ENCODE measurements at regions not wholly inside any gene's neighbourhood (a gene's known extent, or its start where the extent isn't known, plus 50 kb on each side); places are given as distances from the start of the nearest gene placed in this dataset.

DNA sequence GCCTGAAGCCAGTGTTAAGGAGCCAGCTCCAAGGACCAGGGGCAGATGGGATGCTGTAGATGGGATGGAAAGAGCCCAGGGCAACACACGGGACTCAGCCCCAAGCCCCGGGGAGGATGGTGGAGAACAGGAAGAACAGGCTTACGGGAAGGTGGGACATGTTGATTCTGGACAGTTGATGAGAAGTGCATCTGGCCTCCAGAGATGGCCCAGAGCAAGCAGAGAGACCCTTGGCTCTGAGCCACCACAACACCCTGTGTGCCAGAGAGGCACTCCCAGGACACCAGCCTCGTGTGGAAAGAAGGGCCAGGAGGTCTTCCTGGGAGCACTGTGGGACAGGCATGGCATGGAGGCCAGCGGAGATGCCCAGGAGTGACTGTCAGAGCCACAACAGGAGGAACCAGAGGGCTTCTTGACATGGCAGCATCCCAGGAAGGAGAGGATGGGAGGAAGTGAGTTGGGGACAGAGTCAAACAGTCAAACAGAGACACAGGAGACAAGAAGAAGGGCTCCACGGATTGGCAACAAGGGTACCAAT is 156.3 kb upstream of the MVB12B start:
- Mint-ChIP-seq H3K36me3 (ENCODE audit: insufficient read depth, unreplicated experiment) (no peaks in the 10 kb centered on the region), H3K27ac (ENCODE audit: unreplicated experiment) (no peak overlapping the region), H3K4me3 (ENCODE audit: low read depth, unreplicated experiment) (no peak overlapping the region), H3K27me3 (ENCODE audit: unreplicated experiment) (peaks cover 60% of the 10 kb centered on the region), H3K4me1 (ENCODE audit: low read depth, unreplicated experiment) (no peaks in the 10 kb centered on the region), H3K9me3 (ENCODE audit: low read depth, unreplicated experiment) (no peaks in the 10 kb centered on the region)
- TF ChIP-seq, protein P1, sequence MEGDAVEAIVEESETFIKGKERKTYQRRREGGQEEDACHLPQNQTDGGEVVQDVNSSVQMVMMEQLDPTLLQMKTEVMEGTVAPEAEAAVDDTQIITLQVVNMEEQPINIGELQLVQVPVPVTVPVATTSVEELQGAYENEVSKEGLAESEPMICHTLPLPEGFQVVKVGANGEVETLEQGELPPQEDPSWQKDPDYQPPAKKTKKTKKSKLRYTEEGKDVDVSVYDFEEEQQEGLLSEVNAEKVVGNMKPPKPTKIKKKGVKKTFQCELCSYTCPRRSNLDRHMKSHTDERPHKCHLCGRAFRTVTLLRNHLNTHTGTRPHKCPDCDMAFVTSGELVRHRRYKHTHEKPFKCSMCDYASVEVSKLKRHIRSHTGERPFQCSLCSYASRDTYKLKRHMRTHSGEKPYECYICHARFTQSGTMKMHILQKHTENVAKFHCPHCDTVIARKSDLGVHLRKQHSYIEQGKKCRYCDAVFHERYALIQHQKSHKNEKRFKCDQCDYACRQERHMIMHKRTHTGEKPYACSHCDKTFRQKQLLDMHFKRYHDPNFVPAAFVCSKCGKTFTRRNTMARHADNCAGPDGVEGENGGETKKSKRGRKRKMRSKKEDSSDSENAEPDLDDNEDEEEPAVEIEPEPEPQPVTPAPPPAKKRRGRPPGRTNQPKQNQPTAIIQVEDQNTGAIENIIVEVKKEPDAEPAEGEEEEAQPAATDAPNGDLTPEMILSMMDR (IDR thresholded peaks at IDR 0.05; ENCODE audit: unreplicated experiment): no peak
- no TSS peak for BruUV-seq (replicated peaks)
- intact Hi-C loops (cut with micrococcal nuclease; ENCODE audit: unreplicated experiment): no loop called here
- no peak for DNase-seq
- CTCF ChIA-PET: no interaction called here

DNA sequence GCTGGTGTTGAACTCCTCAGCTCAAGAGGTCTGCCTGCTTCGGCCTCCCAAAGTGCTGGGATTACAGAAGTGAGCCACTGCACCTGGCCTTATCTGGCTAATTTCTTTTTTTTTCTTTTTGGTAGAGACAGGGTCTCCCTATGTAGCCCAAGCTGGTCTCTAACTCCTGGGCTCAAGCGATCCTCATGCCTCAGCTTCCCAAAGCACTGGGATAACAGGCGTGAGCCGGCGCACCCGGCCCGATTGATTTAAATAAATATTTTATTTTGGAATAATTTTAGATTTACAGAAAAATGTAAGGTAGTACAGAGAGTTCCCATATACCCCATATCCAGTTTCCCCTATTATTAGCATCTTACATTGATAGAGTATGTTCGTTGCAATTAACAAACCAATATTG is 155.0 kb upstream of the MVB12B start:
- no peaks in the 10 kb centered on the region for H3K36me3 Mint-ChIP-seq (ENCODE audit: insufficient read depth, unreplicated experiment)
- DNase-seq: no peak
- no peak overlapping the region for H3K27ac Mint-ChIP-seq (ENCODE audit: unreplicated experiment)
- no peaks in the 10 kb centered on the region for H3K9me3 Mint-ChIP-seq (ENCODE audit: low read depth, unreplicated experiment)
- BruUV-seq (replicated peaks): no TSS peak
- peaks cover 47% of the 10 kb centered on the region for H3K27me3 Mint-ChIP-seq (ENCODE audit: unreplicated experiment)
- TF ChIP-seq, protein P1 (IDR thresholded peaks at IDR 0.05; ENCODE audit: unreplicated experiment): no peak
- H3K4me1 Mint-ChIP-seq (ENCODE audit: low read depth, unreplicated experiment): no peaks in the 10 kb centered on the region
- no peak overlapping the region for H3K4me3 Mint-ChIP-seq (ENCODE audit: low read depth, unreplicated experiment)
- CTCF ChIA-PET: no interaction called here
- intact Hi-C loops (cut with micrococcal nuclease; ENCODE audit: unreplicated experiment): no loop called here

DNA sequence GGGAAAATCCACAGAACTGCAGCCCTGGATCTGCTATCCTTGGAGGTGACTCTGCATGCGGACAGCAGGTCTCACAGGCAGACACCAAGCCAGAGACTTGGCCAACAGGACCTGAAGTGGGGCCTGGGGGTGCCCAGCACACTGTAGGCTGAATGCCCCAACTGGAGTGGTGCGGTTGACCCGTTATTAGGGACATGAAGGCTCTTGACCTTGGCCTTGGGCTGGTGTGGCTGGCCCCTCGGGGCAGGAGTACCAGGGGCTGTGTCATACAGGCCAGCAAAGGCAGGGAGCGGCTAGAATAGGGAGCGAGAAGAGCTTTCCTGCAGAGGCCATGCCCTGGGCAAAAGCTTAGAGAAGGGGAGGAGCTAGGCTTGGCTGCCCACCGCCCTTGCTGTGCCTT is 153.2 kb upstream of the MVB12B start:
- H3K27ac Mint-ChIP-seq (ENCODE audit: unreplicated experiment): no peak overlapping the region
- peaks cover 45% of the 10 kb centered on the region for H3K27me3 Mint-ChIP-seq (ENCODE audit: unreplicated experiment)
- no TSS peak for BruUV-seq (replicated peaks)
- H3K36me3 Mint-ChIP-seq (ENCODE audit: insufficient read depth, unreplicated experiment): no peaks in the 10 kb centered on the region
- CTCF ChIA-PET: no interaction called here
- no peaks in the 10 kb centered on the region for H3K9me3 Mint-ChIP-seq (ENCODE audit: low read depth, unreplicated experiment)
- H3K4me1 Mint-ChIP-seq (ENCODE audit: low read depth, unreplicated experiment): no peaks in the 10 kb centered on the region
- DNase-seq: no peak
- H3K4me3 Mint-ChIP-seq (ENCODE audit: low read depth, unreplicated experiment): no peak overlapping the region
- intact Hi-C loops (cut with micrococcal nuclease; ENCODE audit: unreplicated experiment): no loop called here
- TF ChIP-seq, protein P1 (IDR thresholded peaks at IDR 0.05; ENCODE audit: unreplicated experiment): no peak

DNA sequence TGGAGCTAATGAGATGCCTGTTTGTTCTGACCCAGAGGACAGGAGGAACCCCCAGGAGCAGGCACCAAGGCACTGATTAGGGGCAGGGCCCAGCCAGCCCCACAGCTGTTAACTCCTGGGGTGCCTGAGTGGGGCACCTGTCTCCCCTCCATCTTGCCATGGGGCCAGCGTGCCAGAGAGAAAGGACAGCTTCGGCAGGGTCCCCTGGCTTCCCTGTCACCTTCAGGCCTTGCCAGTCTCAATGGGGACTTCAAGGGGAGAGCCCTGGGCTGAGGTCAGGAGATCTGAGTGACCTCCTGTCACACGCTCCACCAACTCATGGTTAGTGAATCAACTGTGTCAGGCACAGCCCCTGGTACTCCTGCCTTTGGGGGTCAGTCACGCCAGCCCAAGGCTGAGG is 152.7 kb upstream of the MVB12B start:
- DNase-seq: no peak
- CTCF ChIA-PET: no interaction called here
- intact Hi-C loops (cut with micrococcal nuclease; ENCODE audit: unreplicated experiment): no loop called here
- Mint-ChIP-seq H3K27me3 (ENCODE audit: unreplicated experiment) (peaks cover 47% of the 10 kb centered on the region), H3K4me1 (ENCODE audit: low read depth, unreplicated experiment) (no peaks in the 10 kb centered on the region), H3K4me3 (ENCODE audit: low read depth, unreplicated experiment) (no peak overlapping the region), H3K27ac (ENCODE audit: unreplicated experiment) (no peak overlapping the region), H3K36me3 (ENCODE audit: insufficient read depth, unreplicated experiment) (no peaks in the 10 kb centered on the region), H3K9me3 (ENCODE audit: low read depth, unreplicated experiment) (no peaks in the 10 kb centered on the region)
- TF ChIP-seq, protein P1 (IDR thresholded peaks at IDR 0.05; ENCODE audit: unreplicated experiment): no peak
- BruUV-seq (replicated peaks): no TSS peak
